K562 (cell line): ENCODE measurements at regions not wholly inside any gene's neighbourhood (a gene's known extent, or its start where the extent isn't known, plus 50 kb on each side); places are given as distances from the start of the nearest gene placed in this dataset.

Source experiments
- BRD9 ChIP-seq: fragments of 450-650 bp; IDR thresholded peaks from 2 replicates; pipeline ENCODE4 v1.6.1; 2018; ENCODE audit warnings: low read depth; ENCODE audit not compliant: partially characterized antibody
- DMBX1 ChIP-seq: fragments of 250-450 bp; sonication (Bioruptor Pico); IDR thresholded peaks from 2 replicates; pipeline ENCODE4 v1.8.0; 2022; ENCODE audit warnings: inconsistent platforms, mild to moderate bottlenecking, moderate library complexity, borderline replicate concordance
- ZNF140 ChIP-seq: fragments of 250-450 bp; sonication (Bioruptor Pico); IDR thresholded peaks from 2 replicates; pipeline ENCODE4 v1.8.0; 2021; ENCODE audit warnings: moderate library complexity, mild to moderate bottlenecking, inconsistent platforms
- TF ChIP-seq, protein P1 (sequence below): fragments of 450-650 bp; IDR thresholded peaks from 2 replicates; pipeline ENCODE4 v1.6.1; 2016; ENCODE audit warnings: mild to moderate bottlenecking, moderate library complexity

DNA sequence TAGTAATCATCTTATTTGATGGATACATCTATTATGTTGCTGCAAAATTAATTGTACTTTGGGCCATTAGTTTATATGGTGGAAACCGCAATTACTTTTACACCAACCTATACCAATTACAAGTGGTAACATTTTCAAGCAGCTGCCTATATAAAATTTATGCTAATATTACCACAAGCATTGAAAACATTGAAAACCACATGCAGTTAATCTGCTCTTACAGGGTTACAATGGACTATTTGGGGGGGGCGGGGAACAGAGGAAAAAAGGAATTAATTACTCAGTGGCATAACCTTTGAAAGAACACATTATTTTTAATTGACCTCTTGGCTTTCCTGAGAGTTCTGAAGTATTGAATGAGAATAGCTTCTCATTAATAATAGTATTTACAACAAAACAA is 1793.2 kb downstream of the NCAM2 start (continued):
- TF ChIP-seq, protein P1, sequence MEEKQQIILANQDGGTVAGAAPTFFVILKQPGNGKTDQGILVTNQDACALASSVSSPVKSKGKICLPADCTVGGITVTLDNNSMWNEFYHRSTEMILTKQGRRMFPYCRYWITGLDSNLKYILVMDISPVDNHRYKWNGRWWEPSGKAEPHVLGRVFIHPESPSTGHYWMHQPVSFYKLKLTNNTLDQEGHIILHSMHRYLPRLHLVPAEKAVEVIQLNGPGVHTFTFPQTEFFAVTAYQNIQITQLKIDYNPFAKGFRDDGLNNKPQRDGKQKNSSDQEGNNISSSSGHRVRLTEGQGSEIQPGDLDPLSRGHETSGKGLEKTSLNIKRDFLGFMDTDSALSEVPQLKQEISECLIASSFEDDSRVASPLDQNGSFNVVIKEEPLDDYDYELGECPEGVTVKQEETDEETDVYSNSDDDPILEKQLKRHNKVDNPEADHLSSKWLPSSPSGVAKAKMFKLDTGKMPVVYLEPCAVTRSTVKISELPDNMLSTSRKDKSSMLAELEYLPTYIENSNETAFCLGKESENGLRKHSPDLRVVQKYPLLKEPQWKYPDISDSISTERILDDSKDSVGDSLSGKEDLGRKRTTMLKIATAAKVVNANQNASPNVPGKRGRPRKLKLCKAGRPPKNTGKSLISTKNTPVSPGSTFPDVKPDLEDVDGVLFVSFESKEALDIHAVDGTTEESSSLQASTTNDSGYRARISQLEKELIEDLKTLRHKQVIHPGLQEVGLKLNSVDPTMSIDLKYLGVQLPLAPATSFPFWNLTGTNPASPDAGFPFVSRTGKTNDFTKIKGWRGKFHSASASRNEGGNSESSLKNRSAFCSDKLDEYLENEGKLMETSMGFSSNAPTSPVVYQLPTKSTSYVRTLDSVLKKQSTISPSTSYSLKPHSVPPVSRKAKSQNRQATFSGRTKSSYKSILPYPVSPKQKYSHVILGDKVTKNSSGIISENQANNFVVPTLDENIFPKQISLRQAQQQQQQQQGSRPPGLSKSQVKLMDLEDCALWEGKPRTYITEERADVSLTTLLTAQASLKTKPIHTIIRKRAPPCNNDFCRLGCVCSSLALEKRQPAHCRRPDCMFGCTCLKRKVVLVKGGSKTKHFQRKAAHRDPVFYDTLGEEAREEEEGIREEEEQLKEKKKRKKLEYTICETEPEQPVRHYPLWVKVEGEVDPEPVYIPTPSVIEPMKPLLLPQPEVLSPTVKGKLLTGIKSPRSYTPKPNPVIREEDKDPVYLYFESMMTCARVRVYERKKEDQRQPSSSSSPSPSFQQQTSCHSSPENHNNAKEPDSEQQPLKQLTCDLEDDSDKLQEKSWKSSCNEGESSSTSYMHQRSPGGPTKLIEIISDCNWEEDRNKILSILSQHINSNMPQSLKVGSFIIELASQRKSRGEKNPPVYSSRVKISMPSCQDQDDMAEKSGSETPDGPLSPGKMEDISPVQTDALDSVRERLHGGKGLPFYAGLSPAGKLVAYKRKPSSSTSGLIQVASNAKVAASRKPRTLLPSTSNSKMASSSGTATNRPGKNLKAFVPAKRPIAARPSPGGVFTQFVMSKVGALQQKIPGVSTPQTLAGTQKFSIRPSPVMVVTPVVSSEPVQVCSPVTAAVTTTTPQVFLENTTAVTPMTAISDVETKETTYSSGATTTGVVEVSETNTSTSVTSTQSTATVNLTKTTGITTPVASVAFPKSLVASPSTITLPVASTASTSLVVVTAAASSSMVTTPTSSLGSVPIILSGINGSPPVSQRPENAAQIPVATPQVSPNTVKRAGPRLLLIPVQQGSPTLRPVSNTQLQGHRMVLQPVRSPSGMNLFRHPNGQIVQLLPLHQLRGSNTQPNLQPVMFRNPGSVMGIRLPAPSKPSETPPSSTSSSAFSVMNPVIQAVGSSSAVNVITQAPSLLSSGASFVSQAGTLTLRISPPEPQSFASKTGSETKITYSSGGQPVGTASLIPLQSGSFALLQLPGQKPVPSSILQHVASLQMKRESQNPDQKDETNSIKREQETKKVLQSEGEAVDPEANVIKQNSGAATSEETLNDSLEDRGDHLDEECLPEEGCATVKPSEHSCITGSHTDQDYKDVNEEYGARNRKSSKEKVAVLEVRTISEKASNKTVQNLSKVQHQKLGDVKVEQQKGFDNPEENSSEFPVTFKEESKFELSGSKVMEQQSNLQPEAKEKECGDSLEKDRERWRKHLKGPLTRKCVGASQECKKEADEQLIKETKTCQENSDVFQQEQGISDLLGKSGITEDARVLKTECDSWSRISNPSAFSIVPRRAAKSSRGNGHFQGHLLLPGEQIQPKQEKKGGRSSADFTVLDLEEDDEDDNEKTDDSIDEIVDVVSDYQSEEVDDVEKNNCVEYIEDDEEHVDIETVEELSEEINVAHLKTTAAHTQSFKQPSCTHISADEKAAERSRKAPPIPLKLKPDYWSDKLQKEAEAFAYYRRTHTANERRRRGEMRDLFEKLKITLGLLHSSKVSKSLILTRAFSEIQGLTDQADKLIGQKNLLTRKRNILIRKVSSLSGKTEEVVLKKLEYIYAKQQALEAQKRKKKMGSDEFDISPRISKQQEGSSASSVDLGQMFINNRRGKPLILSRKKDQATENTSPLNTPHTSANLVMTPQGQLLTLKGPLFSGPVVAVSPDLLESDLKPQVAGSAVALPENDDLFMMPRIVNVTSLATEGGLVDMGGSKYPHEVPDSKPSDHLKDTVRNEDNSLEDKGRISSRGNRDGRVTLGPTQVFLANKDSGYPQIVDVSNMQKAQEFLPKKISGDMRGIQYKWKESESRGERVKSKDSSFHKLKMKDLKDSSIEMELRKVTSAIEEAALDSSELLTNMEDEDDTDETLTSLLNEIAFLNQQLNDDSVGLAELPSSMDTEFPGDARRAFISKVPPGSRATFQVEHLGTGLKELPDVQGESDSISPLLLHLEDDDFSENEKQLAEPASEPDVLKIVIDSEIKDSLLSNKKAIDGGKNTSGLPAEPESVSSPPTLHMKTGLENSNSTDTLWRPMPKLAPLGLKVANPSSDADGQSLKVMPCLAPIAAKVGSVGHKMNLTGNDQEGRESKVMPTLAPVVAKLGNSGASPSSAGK: no peak
- no peak for TF ChIP-seq BRD9
- no peak for TF ChIP-seq ZNF140 (CRISPR knock-in tag)
- TF ChIP-seq DMBX1: no peak
